Ishikawa (cell line): ENCODE measurements at regions not wholly inside any gene's neighbourhood (a gene's known extent, or its start where the extent isn't known, plus 50 kb on each side); places are given as distances from the start of the nearest gene placed in this dataset.

Source experiments
- CEBPB ChIP-seq: IDR thresholded peaks from 2 replicates; pipeline ENCODE4 v1.6.1; 2012
- CREB1 ChIP-seq: IDR thresholded peaks from 2 replicates; pipeline ENCODE4 v1.6.1; 2012; ENCODE audit warnings: low read depth
- EGR1 ChIP-seq: IDR thresholded peaks from 2 replicates; pipeline ENCODE4 v1.6.1; 2012
- EP300 ChIP-seq: IDR thresholded peaks from 2 replicates; pipeline ENCODE4 v1.6.1; 2012; ENCODE audit warnings: borderline replicate concordance
- FOXM1 ChIP-seq: IDR thresholded peaks from 2 replicates; pipeline ENCODE4 v1.6.1; 2012; ENCODE audit warnings: low read depth, borderline replicate concordance
- NFIC ChIP-seq: IDR thresholded peaks from 2 replicates; pipeline ENCODE4 v1.6.1; 2012
- RAD21 ChIP-seq: IDR thresholded peaks from 2 replicates; pipeline ENCODE4 v1.6.1; 2012; ENCODE audit warnings: low read depth
- TAF1 ChIP-seq: IDR thresholded peaks from 2 replicates; pipeline ENCODE4 v1.6.1; 2012; ENCODE audit warnings: low read depth, mild to moderate bottlenecking
- TCF12 ChIP-seq: IDR thresholded peaks from 2 replicates; pipeline ENCODE4 v1.6.1; 2012; ENCODE audit warnings: low read depth
- TEAD4 ChIP-seq: IDR thresholded peaks from 2 replicates; pipeline ENCODE4 v1.6.1; 2012
- YY1 ChIP-seq: IDR thresholded peaks from 2 replicates; pipeline ENCODE4 v1.6.1; 2012; ENCODE audit warnings: low read depth
- ZBTB7A ChIP-seq: IDR thresholded peaks from 2 replicates; pipeline ENCODE4 v1.6.1; 2012; ENCODE audit warnings: low read depth
- TF ChIP-seq, protein P1 (sequence below): IDR thresholded peaks from 2 replicates; pipeline ENCODE4 v1.6.1; 2012; ENCODE audit warnings: low read depth, mild to moderate bottlenecking
- TF ChIP-seq, protein P2 (sequence below): IDR thresholded peaks from 2 replicates; pipeline ENCODE4 v1.6.1; 2012
- TF ChIP-seq, protein P3 (sequence below): IDR thresholded peaks from 2 replicates; pipeline ENCODE4 v1.6.1; 2012

DNA sequence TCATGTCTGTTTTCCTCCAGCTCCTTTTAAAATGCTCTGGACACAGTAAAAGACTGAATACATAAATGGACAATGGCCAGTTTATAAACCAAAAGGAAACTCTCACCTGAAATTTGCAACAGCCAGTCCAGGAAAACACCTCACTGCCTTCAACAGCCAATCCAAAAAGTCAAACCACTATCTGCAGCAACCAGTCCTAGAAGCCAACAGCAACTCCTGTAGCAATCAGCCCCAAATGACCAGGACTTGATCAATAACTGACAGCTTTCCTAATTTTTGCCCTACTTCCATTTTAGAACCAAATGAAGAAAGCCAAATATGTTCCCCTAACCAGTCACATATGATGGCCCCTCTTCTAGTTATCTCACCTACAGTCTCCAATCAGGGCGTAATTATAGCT lies 309.5 kb upstream of the CPXCR1 start:
- no peak for TF ChIP-seq RAD21
- no peak for TF ChIP-seq EGR1
- TF ChIP-seq FOXM1 = no peak
- TF ChIP-seq YY1 = no peak
- TF ChIP-seq, protein P1, sequence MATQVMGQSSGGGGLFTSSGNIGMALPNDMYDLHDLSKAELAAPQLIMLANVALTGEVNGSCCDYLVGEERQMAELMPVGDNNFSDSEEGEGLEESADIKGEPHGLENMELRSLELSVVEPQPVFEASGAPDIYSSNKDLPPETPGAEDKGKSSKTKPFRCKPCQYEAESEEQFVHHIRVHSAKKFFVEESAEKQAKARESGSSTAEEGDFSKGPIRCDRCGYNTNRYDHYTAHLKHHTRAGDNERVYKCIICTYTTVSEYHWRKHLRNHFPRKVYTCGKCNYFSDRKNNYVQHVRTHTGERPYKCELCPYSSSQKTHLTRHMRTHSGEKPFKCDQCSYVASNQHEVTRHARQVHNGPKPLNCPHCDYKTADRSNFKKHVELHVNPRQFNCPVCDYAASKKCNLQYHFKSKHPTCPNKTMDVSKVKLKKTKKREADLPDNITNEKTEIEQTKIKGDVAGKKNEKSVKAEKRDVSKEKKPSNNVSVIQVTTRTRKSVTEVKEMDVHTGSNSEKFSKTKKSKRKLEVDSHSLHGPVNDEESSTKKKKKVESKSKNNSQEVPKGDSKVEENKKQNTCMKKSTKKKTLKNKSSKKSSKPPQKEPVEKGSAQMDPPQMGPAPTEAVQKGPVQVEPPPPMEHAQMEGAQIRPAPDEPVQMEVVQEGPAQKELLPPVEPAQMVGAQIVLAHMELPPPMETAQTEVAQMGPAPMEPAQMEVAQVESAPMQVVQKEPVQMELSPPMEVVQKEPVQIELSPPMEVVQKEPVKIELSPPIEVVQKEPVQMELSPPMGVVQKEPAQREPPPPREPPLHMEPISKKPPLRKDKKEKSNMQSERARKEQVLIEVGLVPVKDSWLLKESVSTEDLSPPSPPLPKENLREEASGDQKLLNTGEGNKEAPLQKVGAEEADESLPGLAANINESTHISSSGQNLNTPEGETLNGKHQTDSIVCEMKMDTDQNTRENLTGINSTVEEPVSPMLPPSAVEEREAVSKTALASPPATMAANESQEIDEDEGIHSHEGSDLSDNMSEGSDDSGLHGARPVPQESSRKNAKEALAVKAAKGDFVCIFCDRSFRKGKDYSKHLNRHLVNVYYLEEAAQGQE = no peak
- TF ChIP-seq, protein P2, sequence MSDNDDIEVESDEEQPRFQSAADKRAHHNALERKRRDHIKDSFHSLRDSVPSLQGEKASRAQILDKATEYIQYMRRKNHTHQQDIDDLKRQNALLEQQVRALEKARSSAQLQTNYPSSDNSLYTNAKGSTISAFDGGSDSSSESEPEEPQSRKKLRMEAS = no peak
- TF ChIP-seq CREB1 = no peak
- TF ChIP-seq EP300 = no peak
- TF ChIP-seq CEBPB = no peak
- no peak for TF ChIP-seq TAF1
- TF ChIP-seq ZBTB7A = no peak
- no peak for TF ChIP-seq TCF12
- no peak for TF ChIP-seq NFIC
- no peak for TF ChIP-seq TEAD4
- TF ChIP-seq, protein P3, sequence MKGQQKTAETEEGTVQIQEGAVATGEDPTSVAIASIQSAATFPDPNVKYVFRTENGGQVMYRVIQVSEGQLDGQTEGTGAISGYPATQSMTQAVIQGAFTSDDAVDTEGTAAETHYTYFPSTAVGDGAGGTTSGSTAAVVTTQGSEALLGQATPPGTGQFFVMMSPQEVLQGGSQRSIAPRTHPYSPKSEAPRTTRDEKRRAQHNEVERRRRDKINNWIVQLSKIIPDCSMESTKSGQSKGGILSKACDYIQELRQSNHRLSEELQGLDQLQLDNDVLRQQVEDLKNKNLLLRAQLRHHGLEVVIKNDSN = no peak

DNA sequence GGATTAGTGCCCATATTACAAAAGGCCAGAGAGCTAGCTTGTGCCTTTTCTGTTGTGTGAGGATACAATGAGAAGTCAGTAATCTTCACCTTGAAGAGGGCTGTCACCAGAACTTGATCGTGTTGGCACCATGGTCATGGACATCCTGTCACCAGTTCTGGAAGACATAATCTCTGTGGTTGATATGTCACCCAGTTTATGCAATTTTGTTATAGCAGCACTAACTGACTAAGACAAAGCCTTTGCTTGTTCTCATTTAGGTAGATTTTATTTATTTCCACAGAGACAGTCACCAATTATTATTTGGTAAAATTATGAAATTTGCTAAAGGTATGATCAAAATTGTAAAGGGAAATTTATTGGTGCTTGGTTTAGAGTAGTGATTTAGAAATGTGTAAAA lies 308.8 kb upstream of the CPXCR1 start:
- no peak for TF ChIP-seq EP300
- no peak for TF ChIP-seq FOXM1
- TF ChIP-seq, protein P3 = no peak
- TF ChIP-seq ZBTB7A = no peak

DNA sequence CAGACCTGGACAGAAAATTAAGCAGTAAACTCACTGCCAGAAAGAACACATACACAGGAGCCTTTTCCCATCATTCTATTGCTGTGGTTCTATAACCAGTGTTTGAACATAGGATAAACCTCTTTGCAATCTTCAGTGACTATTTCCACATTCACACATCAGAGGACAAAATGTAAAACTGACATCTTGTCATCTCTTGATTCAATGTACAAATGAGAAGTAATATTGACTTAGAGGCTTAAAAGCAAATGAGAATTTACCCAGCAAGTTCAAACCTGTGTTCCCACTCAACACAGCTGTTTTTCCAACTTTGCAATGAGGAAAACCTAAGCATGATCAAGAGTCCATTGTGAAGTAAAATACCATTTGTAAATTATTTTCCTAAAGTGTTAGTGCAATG lies 307.1 kb upstream of the CPXCR1 start:
- no peak for TF ChIP-seq EP300
- no peak for TF ChIP-seq RAD21
